UCSD-AML1 (cell line): ENCODE measurements at regions not wholly inside any gene's neighbourhood (a gene's known extent, or its start where the extent isn't known, plus 50 kb on each side); places are given as distances from the start of the nearest gene placed in this dataset.
"Not testable (repeated sequence)": the region's sequence is repeated elsewhere in the genome, so short reads cannot be mapped to it uniquely, and the experiment has no call there.

Experiments
- DNase-seq: peaks from one replicate; lab custom pipeline; 2025; ENCODE audit not compliant: unreplicated experiment; lab: John Stamatoyannopoulos, UW

DNA sequence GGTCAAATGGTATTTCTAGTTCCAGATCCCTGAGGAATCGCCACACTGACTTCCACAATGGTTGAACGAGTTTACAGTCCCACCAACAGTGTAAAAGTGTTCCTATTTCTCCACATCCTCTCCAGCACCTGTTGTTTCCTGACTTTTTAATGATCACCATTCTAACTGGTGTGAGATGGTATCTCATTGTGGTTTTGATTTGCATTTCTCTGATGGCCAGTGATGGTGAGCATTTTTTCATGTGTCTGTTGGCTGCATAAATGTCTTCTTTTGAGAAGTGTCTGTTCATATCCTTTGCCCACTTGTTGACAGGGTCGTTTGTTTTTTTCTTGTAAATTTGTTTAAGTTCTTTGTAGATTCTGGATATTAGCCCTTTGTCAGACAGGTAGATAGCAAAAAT lies 269.9 kb upstream of the NREP start:
- not testable (repeated sequence) for DNase-seq

DNA sequence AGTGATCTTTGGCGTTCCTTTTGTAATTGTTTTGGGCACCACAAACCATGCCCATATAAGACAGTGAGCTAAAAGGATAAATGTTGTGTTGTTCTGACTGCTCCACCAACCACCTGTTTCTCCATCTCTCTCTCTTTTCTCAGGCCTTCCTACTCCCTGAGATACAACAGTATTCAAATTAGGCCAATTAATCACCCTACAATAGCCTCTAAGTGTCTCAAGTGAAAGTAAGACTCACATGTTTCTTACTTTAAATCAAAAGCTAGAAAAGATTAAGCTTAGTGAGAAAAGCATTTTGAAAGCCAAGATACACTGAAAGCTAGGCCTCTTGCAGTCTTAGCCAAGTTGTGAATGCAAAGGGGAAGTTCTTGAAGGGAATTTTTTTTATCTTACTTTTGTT lies 268.8 kb upstream of the NREP start:
- DNase-seq: no peak

- no peak for DNase-seq
These were observed 267.8 kb upstream of the NREP start for GRCh38 chr5:112024769-112025168.

- DNase-seq: no peak
These were observed 267.2 kb upstream of the NREP start for GRCh38 chr5:112024221-112024620.

DNA sequence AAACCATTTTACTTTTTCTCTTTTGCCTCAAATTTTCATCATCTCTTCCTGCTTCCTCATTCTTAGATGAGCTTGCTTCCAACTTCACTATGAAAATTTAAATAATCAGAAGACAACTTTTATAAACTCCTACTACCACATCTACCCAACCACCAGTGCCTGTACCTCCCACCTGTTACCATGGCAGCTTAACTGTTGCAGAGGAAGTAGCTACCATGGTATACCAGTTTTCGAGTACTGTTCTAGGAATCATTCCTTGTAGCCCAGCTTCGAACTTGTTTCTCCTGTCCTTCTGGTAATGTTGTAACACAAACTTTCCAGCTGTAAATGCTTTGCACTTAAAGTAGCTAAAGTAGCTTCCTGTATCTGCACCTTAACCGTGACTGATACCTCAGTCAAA lies 266.8 kb upstream of the NREP start:
- no peak for DNase-seq

GRCh38 chr5:112018846-112019245 lies 261.9 kb upstream of the NREP start:
- DNase-seq: no peak

- DNase-seq: no peak
These were observed 260.0 kb upstream of the NREP start for GRCh38 chr5:112016980-112017379.

DNA sequence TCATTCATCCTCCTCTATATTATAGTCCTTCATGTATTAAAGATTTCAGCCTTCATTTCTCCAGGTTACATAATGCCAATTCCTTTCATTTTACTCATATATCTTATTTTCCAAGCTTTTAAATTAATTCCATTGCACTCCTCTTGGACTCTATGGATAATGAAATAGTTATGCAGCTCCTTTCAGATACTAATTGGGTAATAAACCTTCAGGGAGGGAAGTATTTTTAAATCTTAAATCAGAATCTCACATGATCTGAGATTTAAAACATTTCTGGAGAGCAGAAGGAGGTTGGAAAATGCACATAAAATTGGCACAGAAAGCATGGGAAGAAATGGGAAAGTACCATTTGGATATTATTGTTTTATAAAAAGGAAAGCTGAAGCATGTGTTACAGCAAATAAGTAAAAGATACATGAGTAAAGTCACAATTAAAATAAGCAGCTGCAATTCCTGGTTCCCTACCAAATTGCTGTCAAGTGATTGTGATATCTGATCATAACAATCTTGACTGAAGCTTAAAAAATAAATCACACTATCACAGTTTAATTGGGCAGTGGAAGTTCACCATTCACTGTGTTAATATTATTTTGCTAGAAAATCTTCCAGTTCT lies 257.9 kb upstream of the NREP start:
- DNase-seq: no peak

DNA sequence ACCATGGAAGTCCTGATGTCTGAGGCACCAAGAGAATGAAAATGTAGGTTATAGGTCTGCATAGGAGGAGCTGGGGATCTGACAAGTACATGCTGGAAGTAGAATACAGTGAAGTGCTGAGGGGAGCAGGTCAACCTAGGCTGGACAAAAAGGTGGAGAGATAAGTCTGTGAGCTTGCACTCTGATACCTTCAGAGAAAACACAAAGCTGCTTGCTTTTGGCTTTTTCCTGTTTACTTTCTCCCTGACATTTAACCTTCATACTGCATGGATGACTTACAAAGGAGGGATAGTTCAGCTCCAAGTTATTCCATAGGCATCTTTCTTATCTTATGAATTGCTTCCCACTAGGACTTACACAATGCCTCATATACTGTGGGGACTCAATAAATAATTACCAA lies 256.7 kb upstream of the NREP start:
- DNase-seq: no peak

GRCh38 chr5:112012104-112012503 lies 255.1 kb upstream of the NREP start:
- DNase-seq: no peak

- DNase-seq: no peak
These were observed 253.5 kb upstream of the NREP start for GRCh38 chr5:112010475-112010874.

DNA sequence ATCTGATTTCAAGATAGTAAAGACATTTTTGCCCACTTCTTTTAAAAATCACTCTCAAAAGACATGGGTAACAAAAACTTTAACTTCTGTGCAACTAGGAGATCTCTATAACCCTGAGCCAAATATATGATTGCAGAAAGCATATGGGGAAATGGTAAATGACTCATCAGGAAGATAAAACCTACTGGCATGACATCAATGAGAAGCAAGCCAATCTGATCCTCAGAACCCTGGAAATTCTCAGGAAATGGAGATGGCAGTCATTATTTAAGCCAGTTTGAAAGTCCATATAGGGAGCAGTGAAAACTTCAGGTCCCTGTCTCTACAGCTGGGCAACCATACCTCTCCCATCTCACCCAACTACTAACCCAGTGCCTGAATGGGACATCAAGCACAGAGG lies 249.7 kb upstream of the NREP start:
- DNase-seq: no peak

GRCh38 chr5:112005623-112005930 lies 248.6 kb upstream of the NREP start:
- no peak for DNase-seq

- no peak for DNase-seq
These were observed 248.1 kb upstream of the NREP start for GRCh38 chr5:112004867-112005622.

- no peak for DNase-seq
These were observed 245.4 kb upstream of the NREP start for GRCh38 chr5:112002376-112002775.

DNA sequence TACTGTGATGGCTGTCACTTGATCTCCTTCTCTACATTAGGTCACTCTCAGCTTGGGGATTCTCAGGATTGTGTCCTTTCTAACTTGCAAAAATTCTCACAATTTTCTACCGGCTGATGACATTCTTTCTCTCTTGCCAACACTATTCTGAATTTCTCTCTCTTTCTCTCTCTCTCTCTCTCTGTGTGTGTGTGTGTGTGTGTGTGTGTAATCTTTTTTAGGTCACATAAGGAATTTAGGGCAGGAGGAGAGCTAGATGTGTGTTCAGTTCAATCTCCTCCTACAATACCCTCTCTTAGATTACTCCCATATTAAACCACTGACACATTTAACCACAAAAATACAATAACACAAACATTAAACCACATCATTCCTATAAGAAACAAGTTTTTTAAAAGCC lies 242.3 kb upstream of the NREP start:
- DNase-seq: no peak

DNA sequence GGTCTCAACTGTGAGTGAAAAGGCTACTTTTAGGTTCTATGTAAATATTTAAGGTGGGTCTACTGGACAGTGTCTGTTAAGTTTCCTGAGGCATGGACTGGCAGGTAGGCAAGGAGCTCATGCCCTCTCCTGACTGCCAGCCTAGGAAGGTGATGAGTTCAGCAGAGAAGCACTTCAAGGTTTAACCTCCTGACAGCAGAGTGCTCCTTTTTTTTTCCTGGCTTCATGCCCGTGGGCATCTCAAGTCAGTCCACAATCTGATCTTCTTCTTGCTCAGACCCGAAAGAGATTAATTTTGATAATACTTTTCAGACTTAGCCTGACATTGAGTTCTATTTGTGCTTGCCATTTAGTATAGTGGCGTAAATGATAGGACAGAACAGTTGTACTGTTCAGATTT lies 241.9 kb upstream of the NREP start:
- no peak for DNase-seq

DNA sequence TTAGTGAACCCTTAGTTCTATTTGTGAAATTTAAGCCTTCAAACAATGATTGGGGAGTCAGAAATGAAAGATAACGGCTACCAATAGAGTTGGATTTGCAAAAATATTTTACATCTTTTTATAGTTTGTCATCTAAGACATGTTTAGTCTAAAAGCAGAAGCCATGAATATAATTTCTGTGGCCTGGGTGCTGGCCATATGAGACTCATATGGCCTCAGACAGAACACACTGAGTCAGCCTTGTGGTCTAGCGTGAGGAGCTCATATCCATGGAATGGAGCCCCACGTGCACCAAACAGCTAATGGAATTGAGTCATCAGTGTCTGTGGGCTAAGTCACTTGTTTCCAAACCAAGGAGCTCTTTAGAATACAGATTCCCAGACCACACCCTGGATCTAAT lies 240.7 kb upstream of the NREP start:
- no peak for DNase-seq

GRCh38 chr5:111997308-111997707 lies 240.3 kb upstream of the NREP start:
- DNase-seq: no peak

DNA sequence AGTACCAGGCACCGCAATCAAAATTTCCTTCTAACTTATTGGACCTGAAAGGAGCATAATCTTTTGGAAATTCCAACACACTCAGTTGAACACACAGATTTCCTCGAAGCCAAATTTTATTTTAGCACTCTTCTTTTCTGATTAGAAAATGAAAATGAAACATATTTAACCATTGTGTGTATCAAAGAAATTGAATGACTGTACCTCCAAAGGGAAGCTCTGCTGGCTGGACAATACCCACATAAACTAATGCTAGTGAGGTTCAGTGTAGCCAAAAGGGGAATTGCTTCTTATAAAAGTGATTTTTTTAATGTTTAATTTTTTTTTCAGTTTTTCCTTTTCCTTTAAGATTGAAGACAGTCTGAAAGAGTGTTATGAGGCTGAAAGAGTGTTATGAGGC lies 239.6 kb upstream of the NREP start:
- DNase-seq: no peak

DNA sequence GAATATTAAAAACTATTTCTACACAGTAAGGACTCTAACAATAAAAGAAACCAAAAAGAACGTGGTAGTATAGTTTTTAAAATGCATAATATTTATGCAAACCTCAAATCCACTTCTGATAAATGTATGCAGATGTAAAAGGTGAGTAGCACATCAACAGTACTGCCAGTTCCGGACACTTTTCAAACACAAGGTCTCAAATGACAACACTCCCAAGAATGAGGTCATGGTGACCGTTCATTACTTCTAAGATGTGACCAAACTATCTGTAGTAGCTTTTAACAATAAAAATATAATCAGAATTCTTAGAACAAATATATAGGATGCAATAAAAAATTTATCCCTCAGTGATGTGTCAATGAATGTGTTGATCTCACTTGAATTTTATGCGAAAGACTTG lies 238.7 kb upstream of the NREP start:
- no peak for DNase-seq

- DNase-seq: no peak
These were observed 236.2 kb upstream of the NREP start for GRCh38 chr5:111993242-111993641.

DNA sequence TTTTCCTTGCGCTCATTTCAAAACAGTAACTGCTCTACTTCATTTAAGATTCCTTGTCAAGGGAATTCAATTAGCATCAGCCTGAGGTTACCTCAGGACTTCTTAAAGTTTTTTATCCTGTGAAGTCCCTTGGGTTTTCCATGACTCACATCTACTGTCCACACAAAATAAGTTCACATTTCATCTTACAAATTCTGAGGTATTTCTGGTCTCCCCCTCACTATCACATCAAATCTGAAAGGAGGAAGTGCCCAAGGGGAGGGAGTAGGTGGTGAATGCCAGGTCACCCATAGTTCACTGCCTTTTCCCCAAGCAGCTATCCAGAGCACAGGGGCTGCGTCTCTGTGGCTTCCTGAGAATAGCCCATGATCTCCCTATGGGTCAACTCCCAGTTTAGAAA lies 227.1 kb upstream of the NREP start:
- DNase-seq: no peak
